HUDEP-2 (cell line): ENCODE measurements at regions not wholly inside any gene's neighbourhood (a gene's known extent, or its start where the extent isn't known, plus 50 kb on each side); places are given as distances from the start of the nearest gene placed in this dataset.
A peak's percentile ranks its signal among the peaks of the same experiment; 100 is the strongest.
"Not testable (repeated sequence)": the region's sequence is repeated elsewhere in the genome, so short reads cannot be mapped to it uniquely, and the experiment has no call there.

Experiments used
- DNase-seq, 76 experiments: peaks; one replicate each; lab custom pipeline; 2025; ENCODE audit not compliant: unreplicated experiment in 76 of 76; lab: John Stamatoyannopoulos, UW

DNA sequence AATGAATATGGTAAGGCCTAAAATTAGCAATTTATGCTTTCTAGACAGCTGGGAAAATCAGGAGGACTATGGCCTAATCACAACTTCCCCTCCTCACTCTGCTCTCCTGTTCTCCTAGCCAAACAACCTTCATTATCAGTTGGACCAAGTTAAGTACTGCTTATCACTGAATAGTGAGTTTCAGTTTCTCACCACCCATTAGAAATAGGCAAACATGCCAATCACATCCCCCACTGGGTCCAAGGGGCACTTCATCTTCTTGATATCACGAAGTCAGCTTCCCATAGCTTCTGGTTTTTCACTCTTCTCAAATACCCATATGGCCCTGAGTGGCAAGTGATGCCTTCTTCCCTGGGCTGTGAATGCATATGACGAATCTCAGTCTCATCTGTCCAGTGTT lies 689.6 kb downstream of the SLITRK5 start:
- peak in 1 of 76 experiments; percentile 20 for DNase-seq

DNA sequence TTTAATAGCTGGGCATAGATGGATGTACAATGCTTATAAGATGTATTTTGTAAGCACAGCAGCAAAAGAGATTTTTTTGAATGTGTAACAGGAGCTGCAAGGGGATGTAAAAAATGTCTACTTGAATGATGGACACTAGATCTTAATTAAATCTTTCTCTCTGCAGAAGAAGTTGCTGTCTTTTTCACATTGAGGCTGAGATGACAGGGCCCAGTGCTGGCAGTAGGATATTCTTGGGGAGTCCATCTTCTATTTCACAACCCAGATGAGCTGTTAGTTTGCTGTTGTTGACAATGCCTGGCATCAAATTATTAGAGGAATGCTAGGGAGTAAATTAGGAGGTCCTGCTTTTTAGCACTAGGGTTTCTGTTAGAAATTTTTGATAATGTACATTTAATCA lies 698.7 kb downstream of the SLITRK5 start:
- no peak for DNase-seq

DNA sequence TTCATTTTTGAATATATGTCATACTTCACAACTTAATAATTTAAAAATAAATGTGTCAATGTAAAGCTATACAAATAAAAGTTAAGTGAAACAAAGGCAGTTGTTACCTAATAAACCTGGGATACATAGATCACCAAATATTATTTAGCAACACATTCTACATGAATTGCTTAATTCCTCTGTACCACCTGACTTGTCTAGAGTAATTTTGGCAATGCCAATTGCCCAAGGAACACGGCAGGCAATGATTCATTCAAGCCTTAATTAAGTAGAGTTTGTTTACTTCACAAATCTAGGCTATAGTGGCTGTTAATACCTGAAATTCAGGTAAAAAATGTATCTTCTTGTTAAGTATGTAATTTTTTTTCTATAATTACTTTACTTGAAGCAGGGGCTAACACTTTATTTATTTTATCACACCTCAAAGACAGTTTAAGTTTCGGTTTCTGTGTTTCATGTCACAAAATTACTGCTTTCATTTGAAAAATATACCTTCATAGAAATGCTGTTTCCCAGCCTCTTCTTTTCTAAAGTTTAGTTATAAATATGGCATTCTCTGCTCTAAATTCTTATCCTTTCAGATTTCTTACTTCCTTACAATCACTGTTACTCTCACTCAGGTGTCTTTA lies 705.7 kb downstream of the SLITRK5 start:
- DNase-seq, result no peak

DNA sequence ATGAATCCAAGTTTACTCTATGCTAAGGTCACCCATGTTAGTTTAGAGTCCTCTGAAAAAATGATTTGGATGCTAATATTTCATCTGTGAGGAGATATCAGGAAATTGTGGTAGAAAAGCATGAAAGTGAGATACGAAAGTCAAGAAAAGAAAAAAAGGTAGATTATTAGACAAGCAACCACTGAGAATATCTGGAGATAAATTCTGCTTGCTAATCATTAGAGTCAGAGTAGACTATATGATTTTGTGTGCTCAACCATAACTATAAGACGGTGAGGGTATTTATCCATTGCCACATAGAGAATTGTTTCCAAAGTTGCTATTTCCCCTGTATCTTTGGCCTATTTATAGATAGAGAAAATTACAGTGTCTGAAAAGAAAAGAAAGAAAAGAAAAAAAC lies 706.7 kb downstream of the SLITRK5 start:
- DNase-seq, result no peak

DNA sequence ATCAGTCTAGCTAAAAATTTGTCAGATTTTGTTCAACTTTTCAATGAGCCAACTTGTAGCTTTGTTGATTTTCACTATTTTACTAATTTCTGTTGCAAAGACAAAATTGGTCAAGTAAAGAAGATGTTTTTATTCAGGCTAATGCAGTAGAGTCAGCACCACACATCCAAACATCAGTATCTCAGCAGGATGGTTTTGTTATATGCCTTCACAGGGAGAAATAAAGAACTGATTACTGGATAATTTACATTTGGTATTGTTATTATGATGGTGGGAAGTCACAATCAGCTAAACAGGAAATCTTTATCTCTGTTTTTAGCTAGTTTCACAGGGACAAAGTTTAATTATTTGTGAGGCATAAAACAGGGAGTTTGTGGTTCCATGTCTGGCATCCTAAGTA lies 713.4 kb downstream of the SLITRK5 start:
- no peak for DNase-seq

DNA sequence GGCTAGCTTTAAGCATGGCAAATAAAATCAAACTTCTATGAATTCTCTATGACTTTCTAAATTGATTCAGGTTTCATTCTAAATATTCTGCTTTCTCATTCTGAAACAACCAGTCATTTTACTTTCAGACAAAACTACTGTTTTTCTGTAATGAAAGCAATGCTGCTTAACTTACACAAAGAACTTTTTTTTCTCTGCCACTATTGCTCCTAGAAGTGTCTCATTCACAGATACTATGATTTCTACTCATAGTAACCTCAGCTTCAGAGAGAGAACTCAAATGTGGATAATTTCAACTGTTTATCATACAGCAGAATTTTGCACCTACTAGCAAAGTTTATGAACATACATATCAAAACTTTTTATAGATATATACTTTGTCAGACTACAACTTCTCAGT lies 724.6 kb downstream of the SLITRK5 start:
- DNase-seq, result no peak

DNA sequence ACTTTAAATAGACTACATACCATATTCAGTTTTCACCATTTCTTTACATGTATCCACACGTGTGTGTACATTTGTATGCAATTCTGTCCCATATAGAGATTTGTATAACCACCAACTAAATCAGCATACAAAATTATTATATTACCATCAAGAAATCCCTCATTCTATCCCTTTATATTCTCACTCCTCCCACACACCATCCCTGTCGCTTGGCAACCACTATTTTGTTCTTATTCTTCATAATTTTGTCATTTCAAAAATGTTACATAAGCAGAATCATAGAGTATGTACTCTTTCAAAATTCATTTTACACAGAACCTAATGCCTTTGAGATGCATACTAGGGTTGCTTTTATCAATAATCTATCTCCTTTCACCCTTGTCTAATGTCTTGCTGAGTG lies 740.5 kb downstream of the SLITRK5 start:
- DNase-seq, result no peak

DNA sequence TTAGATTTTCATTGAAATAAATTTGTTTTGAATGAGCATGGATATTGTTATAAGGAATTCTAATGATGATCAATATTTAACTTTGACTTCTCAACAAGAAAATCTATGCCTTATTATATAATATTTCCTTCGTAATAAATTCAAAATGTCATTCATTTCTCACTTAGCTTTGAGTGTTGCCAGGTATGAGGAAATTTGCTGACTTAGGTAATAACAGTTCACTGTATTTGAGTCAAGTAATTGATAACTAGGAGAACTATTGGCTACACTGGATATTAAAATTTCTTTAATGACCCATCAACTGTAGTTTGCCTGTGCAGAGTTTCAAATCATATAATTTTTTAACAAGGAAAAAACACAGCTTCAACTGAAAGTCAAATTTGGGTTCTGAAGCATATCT lies 746.6 kb downstream of the SLITRK5 start:
- no peak for DNase-seq

DNA sequence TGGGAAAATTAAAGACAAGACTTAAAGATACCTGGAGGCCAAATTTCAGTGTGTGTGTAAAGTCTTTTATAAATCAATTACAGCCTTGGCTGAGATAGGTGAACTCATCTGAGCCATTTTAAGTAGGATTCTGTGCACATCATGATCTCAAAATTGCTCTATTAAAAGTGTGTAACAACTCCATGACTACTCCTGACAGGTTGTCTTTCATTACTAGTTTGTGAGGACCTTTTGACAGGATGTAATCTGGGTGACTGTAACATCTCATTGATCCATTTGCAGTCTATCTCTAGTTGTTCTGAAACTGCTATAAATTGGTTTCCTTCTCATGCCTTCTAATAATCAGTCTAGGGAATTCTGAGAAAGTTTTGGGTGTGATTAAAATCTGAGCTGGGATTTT lies 753.3 kb downstream of the SLITRK5 start:
- no peak for DNase-seq

DNA sequence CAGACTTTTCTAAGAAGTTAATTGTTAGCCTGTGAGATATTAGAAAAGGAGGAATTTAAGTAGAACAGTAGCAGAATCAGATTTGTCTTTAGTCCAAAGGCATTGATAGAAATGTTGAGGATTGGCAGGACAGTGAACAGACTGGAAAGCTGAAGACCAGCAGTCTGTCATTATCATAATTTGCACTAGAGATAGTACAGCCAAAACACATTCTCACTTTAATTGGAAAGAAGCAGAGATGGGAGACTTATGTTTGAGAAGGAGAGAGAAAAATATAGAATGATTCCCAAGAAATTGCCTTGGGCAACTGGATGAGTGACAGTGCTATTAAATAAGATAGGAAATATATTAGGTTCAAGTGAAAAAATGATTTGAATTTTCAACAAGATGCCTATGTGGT lies 755.5 kb downstream of the SLITRK5 start:
- DNase-seq, result no peak

DNA sequence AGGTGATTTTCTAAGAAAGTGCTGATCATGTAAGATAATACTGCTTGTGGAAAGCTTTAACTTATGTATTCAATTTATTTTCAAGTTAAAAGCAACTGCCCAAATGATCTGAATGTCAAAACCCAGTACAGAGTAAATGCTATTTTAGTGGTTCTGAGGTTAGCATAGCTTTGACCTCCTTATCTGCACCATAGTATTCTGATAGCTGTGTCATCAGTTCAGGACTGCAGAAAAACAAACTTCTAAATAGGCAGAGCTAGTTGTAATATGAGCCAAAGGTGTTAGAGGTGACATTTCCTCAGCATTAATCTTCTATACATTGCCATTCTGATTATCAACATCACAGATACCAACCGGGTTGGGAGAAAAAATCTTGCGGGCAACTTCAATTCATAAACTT lies 758.7 kb downstream of the SLITRK5 start:
- DNase-seq, result no peak

DNA sequence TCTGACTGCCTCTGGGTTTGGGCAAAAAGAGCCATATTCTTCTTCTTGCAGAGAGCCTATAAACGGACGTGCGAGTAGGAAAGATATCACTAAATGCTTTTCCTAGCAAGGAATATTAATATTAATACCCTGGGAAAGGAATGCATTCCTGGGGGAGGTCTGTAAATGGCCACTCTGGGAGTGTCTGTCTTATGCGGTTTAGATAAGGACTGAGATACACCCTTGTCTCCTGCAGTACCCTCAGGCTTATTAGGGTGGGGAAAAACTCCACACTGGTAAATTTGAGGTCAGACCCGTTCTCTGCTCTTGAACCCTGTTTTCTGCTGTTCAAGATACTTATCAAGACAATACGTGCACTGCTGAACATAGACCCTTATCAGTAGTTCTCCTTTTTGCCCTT lies 763.8 kb downstream of the SLITRK5 start:
- no peak for DNase-seq

DNA sequence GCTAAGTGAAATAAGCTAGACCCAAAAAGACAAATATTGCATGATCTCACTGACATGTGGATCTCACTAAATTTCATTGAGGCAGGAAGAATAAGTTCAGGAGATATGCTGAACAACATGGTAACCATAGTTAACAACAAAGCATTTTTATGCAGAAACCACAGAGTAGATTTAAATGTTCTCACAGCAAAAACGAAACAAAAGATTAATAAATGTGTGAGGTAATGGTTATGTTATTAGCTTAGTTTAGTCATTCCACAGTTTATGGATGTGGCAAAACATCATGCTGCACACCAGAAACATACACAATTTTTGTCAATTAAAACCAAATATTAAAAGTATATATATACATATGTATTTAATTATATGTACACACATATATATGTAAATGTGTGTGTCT lies 765.8 kb downstream of the SLITRK5 start:
- DNase-seq, result no peak

DNA sequence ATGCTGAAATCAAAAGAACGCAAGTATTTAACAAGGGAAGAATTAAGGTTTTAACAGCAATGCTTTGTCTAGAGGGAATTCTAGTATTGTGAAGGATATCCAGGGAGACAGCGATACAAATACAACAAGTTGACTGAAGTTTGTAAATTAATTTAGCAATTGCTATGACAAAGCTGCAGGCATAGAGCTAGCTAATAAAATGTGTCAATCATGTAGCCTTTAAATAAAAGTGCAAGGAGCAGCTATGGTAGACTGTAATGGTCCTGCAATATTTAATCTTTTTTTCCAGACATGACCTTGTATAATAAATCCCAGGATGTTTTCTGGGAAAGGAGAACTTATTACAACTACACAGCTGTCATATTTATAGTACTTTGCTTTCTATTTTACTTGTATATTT lies 779.3 kb downstream of the SLITRK5 start:
- DNase-seq, result no peak

DNA sequence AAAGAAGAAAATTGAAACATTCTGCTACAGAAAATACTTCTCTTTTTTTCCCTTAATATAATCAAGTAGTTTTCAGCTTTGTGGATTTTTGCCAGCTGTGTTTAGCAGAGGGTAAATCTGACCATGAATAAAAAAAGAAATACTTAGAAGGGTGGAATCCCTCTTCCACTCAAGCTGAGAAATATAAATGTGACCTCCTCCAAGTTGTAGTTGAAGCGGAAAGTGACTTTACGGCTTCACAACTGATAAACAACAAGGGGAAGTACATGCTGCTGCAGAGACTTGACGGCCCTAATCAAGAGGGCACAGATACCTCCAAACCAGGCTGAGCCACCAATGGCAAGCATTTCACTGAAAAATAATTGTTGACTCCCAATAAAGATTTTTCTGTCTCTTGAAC lies 785.0 kb downstream of the SLITRK5 start:
- peak in 4 of 76 experiments; percentile 2 to 9 (median 4) for DNase-seq

DNA sequence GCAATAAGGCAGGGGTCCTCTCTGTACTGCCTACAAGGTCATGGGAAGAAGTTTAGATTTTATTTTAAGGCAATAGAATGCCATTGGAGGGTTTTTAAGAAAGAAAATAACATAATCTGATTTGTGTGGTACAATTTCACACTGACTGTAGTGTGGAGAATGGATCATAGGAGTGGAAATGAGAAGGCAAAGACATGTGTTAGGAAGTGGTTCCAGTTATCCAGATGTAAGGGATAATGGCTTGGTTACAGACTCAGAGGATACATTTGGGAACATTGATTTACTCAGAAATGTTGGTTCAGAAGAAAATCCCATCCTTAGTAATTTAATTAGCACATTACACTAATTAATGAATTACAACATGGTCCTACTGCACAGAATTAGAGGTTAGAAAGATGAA lies 788.2 kb downstream of the SLITRK5 start:
- no peak for DNase-seq

DNA sequence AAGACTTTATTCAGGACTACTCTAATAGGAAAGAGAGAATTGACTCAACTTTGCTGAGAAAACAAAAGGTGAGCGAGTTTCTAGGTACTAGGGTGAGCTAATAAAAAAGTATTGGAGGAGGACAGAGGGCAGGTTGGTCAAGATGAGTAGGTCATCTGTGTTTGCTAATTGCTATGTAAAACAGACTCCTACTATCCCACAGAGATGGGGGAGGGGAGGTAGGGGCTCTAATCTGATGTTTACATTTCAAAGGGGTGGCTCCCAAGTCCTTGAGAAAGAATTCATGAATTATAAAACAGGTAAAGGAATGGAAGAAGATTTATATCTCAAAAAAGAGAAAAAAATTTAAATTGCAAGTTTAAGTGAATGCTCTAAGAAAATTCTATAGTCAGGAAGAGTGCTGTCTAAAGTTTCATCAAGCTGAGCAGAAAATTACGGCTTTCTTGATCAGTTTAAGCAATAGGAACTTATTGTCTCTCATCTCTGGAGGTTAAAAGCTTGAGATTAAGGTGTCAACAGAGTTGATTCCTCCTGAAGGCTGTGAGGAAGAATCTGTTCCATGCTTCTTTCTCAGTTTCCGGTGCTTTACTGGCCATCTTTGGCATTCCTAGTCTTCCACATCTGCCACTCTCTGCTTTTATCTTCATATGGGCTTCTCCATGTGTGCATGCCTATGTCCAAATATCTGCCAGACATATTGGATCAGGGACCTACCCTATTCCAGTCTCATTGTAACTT lies 790.3 kb downstream of the SLITRK5 start:
- no peak for DNase-seq

DNA sequence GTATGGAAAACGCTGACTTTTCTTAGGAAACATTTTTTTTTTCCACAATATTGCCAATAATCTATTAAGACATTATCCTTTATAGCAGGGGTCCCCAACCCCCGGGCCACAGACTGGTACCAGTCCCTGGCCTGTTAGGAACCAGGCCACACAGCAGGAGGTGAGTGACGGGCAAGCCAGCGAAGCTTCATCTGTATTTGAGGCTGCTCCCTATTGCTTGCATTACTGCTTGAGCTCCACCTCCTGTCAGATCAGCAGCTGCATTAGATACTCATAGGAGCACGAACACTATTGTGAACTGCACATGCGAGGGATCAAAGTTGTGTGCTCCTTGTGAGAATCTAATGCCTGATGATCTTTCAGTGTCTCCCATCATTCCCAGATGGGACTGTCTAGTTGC lies 793.7 kb downstream of the SLITRK5 start:
- DNase-seq, result peak in 1 of 76 experiments; percentile 0

DNA sequence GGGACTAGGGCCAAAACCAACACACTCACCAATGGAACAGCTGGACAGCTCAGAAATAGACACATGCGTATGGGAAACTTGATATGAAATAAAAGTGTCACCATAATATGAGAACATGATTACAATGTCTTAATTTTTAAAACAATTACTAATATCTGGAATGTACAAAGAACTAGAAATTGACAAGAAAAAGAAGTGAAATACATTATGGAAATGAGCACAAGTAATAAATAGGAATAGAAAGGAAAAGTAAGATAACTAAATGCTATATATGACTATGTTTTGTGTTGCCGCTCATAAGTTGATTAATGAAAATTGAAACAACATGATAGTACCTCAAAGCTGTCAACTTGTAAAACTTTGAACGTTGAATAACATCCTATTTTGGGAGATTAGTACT lies 801.1 kb downstream of the SLITRK5 start:
- DNase-seq, result no peak

DNA sequence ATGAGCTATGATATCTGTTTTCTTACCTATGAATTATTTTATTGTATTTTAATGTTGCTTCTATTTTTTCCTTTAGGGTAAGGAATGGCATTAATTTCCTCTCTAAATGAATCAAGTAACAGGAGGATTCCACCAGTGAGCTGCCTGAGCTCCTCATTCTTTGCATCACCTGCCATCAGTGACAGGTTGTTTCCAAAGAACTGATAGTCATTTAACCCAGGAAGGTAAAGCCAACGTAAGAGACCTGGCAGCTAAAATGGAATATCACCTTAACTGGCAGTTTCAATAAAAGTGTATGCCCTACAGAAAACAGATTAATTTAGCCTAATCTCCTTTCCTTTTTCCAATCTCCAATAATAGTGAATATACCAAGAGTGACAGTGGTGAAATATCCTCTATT lies 812.0 kb downstream of the SLITRK5 start:
- no peak for DNase-seq

DNA sequence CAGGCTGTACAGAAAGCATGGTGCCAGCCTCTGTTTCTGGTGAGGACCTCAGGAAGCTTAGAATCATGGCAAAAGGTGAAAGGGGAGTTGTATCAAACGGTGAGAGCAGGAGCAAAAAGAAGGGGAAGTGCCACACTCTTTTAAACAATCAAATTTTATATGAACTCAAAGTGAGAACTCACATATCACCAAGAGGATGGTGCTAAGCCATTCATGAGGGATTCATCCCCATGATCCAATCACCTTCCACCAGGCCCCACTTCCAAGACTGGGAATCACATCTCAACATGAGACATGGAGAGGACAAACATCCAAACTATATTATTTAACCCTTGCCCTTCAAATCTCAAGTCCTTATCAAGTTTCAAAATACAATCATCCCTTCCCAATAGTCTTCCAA lies 836.7 kb downstream of the SLITRK5 start:
- no peak for DNase-seq

DNA sequence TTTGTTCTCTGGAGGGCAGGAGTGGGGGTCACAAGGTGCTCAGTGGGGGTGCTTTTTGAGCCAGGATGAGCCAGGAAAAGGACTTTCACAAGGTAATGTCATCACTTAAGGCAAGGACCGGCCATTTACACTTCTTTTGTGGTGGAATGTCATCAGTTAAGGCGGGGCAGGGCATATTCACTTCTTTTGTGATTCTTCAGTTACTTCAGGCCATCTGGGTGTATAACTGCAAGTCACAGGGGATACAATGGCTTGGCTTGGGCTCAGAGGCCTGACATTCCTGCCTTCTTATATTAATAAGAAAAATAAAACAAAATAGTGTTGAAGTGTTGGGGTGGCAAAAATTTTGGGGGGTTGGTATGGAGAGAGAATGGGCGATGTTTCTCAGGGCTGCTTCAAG lies 841.8 kb downstream of the SLITRK5 start:
- DNase-seq, result not testable (repeated sequence)
